Vagina (tissue), 2 donors: ENCODE measurements at regions not wholly inside any gene's neighbourhood (a gene's known extent, or its start where the extent isn't known, plus 50 kb on each side); places are given as distances from the start of the nearest gene placed in this dataset.

Experiments
- POLR2A ChIP-seq, 2 donors: fragments of 450-650 bp; IDR thresholded peaks; one replicate each; pipeline ENCODE4 v1.6.1; 2017; ENCODE audit warnings: antibody characterized with exemption in 2 of 2, mild to moderate bottlenecking in 2 of 2, moderate library complexity in 2 of 2
- POLR2AphosphoS5 ChIP-seq, 2 donors: sonication (generic); formaldehyde crosslinking; IDR thresholded peaks; one replicate each; pipeline ENCODE4 v1.9.0; 2017; ENCODE audit warnings: antibody characterized with exemption in 2 of 2, mild to moderate bottlenecking in 2 of 2, low read depth in 1 of 2; ENCODE audit not compliant: insufficient read depth in 1 of 2
- TF ChIP-seq, protein P1 (sequence below), 3 experiments: fragments of 450-650 bp in 2 of 3; fragments of 200-600 bp in 1 of 3; sonication (generic) in 1 of 3; IDR thresholded peaks; one replicate each; pipeline ENCODE4 v1.5.1; 2017 to 2019; ENCODE audit warnings: antibody characterized with exemption in 3 of 3, mild to moderate bottlenecking in 2 of 3, moderate library complexity in 2 of 3

DNA sequence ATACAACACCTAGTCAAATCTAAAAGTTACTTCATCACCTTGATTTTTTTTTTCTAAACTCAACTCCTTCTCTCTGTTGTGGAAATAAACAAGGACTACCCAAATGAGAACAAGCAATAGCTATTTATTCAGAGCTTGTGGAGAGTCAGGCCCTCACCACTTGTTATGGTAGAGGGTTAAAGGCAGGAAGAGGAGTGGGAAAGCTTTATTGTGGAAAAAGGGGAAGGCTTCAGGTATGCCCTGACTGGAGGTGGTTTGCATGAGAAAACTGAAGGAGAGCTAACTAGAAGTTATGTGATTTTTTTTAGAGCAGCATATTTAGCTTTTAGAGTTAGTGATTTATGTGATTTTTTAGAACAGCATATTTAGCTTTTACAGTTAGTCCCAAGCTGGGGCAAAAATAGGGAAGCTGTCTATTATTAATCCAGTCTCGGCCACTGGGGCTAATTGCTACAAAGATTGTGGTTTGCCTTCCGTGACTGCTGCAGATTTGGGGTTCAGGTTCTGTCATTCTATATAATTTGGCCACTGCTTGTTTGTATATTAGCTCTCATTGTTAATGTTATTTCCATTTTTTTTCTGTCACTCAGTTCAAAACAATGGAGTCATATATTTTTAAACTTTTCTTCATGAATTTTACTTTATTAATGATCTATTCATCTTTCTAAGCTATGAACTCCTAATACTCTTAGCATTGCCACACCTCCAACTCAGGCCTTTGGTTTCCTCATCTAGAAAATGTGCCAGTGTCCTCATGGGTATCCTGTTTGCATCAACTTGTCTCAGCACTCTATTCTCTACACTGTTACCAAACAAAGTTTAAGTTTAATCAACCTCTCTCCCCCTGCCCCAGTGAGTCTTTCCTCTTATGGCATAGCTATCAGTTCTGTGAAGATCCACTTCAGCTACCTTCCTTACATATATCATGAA, 713.0 kb downstream of the BRINP3 start:
- TF ChIP-seq, protein P1, sequence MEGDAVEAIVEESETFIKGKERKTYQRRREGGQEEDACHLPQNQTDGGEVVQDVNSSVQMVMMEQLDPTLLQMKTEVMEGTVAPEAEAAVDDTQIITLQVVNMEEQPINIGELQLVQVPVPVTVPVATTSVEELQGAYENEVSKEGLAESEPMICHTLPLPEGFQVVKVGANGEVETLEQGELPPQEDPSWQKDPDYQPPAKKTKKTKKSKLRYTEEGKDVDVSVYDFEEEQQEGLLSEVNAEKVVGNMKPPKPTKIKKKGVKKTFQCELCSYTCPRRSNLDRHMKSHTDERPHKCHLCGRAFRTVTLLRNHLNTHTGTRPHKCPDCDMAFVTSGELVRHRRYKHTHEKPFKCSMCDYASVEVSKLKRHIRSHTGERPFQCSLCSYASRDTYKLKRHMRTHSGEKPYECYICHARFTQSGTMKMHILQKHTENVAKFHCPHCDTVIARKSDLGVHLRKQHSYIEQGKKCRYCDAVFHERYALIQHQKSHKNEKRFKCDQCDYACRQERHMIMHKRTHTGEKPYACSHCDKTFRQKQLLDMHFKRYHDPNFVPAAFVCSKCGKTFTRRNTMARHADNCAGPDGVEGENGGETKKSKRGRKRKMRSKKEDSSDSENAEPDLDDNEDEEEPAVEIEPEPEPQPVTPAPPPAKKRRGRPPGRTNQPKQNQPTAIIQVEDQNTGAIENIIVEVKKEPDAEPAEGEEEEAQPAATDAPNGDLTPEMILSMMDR (IDR thresholded peaks at IDR 0.05), result no peak
- no peak for TF ChIP-seq POLR2A (IDR thresholded peaks at IDR 0.05)
- TF ChIP-seq POLR2AphosphoS5 (IDR thresholded peaks at IDR 0.05; ENCODE audit: insufficient read depth in 1 of 2, low read depth in 1 of 2), result no peak
